MV-4-11 (cell line): ENCODE measurements at regions not wholly inside any gene's neighbourhood (a gene's known extent, or its start where the extent isn't known, plus 50 kb on each side); places are given as distances from the start of the nearest gene placed in this dataset.
"Not testable (repeated sequence)": the region's sequence is repeated elsewhere in the genome, so short reads cannot be mapped to it uniquely, and the experiment has no call there.

Experiments used
- DNase-seq: peaks from one replicate; lab custom pipeline; 2025; lab: John Stamatoyannopoulos, UW

DNA sequence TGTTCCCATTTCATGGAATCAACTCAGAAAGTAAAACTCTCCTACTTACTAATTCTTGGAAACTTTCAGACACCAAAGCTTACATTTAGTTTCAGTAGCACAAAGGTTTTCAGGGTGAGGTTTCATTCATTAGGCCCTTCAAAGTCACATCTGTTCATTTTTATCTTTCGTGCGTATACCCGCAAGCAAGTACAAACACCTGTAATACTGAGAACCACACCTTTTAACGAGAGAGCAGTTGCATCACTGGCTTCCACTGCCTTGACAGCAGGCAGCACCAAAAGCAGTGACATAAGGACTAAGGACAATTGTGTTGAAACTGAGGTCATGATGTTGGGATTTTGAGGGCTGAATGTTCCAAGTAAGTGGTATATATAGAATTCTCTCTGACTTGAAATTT is 60.5 kb downstream of the GOLGA6L22 start:
- DNase-seq = not testable (repeated sequence)

DNA sequence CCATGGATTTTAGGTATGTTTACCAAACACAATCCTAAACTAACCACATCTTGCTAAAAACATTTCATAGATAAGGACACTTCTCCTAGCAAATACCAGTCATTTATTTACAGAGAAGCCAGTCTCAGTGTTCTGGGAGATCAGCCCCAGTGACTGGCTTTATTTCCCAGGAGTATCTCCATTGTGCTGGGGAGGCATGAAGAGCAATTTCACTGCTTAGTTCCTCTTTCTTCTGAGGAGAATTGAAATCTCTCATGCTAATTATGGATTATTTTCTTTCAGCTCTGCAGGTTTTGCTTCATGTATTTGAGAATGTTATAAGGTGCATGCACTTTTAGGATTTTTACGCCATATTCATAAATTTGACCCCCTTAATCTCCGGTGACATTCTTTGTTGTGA is 67.8 kb downstream of the GOLGA6L22 start:
- not testable (repeated sequence) for DNase-seq

DNA sequence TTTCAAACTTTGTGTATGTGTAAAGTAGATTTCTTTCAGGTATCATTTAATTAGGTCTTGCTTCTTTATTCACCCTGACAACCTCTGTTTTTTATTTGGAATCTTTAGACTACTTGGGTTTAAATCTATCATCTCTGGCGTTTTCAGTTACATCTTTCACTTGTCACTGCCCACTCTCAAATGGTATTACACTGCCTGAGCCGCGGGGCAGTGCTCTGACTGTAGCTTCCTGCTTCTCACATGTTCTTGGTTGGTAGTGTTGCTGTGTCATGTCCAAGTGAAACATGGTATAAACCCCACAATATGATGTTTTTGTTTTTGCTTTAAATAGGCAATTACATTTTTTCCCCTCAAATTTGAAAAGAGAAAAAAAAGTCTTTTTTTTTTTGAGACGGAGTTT is 68.3 kb downstream of the GOLGA6L22 start:
- not testable (repeated sequence) for DNase-seq

DNA sequence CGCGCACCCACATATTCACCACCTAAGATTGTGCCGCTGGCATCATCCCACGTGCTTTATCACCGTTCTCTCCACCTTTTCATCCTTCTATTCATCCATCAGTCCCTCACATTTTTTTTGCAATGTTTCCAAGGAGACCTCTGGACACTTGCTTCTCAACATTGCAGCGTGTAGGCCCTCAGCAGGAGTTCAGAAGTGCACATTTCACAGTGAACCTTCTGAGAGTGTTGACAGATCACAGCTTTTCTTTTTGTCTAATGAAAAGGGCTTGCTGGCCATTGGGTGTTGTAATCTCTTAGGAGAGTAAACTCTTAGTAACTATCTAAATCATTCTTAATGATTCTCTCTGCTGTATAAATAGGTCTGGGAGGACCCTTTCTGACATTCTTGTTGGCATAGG is 70.5 kb downstream of the GOLGA6L22 start:
- DNase-seq = not testable (repeated sequence)

DNA sequence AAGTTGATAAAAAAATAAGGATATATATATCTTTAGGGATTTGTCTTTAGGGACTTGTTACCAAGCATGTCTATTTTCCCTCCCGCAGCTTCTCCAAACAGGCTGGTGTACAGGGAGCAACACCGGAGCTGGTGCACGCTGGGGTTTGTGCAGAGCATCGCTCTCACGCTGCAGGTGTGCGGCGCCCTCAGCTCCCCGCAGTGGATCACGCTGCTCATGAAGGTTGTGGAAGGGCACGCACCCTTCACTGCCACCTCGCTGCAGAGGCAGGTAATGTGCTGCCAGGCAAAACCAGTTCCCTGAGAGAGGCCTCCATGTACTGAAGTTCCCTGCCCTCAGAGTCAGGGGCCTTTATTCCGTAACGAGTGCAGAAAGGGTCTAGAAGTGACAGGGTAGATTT is 101.0 kb downstream of the GOLGA6L22 start:
- DNase-seq = not testable (repeated sequence)

DNA sequence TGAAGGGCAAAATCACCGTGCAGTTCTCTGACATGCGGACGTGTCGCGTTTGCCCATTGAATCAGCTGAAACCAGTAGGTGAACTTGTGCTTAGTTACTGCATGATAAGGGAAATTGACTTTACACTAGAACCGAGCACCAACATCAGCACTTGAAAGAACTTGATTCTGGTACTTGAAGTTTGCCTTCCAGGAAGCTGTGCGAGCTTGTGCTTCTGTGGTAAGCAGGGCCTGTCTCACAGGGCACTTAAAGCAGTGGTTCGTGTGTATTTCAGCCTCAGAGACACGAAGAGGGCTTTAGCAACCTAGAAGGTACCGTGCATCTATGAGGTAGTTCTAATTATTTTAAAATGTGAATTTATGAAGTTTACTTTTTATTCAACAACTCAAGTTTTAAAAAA is 103.0 kb downstream of the GOLGA6L22 start:
- DNase-seq = not testable (repeated sequence)

DNA sequence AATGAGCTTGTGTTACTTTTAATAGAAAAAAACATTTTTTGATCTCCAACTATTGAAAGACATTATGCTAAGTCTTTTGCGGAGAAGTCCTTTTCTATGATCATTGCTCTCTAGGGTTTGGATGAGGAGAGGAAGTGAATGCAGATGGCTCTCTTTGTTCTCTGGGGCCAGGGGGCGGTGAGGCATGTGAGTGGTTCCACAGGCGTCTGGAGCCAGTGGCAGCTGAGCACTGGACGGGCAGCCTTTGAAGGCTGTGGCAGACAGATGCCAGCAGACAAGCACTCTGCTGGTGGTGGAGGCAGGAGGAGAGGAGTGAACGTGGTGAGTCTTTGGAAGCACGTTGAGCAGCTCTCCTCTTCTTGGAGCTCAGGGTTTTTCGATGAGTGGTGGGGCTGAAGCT is 107.8 kb downstream of the GOLGA6L22 start:
- DNase-seq = not testable (repeated sequence)

DNA sequence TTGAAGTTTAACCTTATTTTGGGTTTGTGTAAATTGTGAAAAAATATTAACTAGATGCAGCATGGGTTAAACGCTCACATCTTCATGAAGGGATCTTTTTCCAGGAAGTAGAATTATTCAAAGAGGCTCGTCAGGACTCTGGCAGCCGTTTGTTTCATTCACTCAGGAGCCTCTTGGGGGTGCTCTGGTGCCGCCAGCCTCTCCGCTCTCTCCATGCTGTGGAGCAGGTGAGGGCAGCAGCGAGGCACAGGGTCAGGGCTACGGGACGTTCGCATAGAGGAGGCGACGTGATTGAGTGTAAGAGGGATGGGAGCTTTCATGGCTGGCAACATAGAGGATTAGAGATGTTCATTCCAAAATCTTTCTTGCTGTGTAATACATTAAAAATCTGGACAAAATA is 110.8 kb downstream of the GOLGA6L22 start:
- DNase-seq = not testable (repeated sequence)

DNA sequence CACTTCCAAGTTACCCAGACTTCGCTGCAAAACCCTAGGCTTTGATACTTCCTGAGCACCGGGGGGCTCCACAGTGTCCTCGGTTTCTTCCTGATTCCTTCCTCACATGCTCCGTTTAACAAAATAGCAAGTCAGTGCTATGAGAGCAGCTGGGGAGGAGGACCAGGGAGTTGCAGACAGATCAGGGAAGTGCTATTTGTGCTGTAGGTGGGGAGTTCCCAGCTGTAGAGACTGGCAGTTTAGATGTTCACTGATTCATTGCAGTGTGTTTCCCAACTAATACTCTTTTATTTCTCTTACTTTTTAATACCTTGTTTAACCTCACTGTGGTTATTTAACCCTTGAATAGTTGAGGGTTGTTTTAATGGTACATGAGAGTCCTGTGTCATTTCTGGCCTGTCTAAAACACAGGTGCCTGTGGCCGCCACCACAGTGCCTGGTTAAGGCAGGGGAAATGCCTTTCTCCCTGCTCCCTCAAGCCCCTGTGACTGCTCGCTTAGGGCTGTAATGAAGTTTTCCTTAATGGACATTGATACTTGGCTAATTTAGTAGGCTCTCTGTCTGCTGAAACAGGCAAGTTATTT is 113.5 kb downstream of the GOLGA6L22 start:
- not testable (repeated sequence) for DNase-seq

DNA sequence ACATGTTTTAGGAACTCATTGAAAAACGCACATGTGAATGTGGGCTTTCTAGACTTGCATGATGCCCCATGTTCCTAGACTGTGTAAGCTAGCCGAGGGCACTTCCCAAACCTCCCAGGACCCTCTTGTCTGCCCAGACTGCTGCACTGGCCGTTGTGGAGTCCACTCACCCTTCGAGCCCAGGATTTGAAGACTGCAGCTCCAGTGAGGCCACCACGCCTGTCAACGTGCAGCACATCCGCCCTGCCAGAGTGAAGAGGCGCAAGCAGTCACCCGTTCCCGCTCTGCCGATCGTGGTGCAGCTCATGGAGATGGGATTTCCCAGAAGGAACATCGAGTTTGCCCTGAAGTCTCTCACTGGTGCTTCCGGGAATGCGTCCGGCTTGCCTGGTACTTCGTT is 114.1 kb downstream of the GOLGA6L22 start:
- not testable (repeated sequence) for DNase-seq

DNA sequence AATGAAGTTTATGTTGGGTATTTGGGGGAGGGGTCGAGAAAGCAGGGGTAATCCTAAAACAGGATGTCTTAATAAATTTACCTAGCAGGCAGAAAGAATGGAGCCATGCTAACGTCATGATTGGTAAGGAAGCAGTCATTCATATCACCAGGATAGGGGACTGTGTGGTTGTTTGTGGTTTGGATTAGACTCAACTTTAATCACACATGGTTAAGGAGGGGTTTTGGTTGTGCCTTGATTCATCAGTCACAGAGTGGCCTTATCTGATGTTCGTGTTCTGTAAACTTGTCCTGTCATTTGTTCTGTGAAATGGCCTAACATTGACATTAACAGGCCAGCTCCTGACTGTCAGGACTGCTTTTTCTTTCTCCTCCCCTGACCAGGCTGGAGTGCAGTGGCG is 119.1 kb downstream of the GOLGA6L22 start:
- DNase-seq = not testable (repeated sequence)

DNA sequence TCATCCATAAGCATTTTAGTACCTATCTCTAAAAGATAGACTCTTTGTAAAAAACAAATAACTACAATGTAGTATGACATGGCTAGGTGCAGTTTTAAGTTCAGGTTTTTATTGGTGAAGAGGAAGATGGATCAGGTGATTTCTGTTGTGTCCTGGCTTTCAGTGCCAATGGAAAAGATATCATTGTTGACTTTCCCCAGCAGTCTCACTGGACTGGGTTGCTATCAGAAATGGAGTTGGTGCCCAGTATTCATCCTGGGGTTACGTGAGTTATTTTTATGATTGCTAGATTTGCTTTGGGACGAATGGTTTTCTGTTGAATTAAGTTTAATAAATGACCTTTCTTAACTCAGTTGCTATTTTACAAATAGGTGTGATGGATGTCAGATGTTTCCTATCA is 120.5 kb downstream of the GOLGA6L22 start:
- not testable (repeated sequence) for DNase-seq

DNA sequence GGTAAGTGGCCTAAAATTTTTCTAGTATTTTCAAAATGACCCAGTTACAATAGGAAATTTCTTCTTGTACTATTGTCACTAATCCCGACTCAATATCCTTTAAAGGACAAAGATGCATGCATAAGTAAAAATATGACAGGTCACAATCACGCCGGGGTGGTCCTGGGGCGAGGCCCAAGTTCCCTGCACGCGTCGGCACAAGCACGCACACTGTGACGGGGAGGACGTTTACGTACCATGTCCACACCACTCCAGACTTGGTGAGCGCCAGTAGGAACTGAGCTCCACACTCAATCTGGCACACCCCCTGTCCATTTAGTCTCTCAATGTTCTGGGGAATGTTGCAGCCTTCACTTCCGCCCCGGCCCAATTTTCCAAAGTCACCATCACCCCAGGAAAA is 128.7 kb downstream of the GOLGA6L22 start:
- not testable (repeated sequence) for DNase-seq

DNA sequence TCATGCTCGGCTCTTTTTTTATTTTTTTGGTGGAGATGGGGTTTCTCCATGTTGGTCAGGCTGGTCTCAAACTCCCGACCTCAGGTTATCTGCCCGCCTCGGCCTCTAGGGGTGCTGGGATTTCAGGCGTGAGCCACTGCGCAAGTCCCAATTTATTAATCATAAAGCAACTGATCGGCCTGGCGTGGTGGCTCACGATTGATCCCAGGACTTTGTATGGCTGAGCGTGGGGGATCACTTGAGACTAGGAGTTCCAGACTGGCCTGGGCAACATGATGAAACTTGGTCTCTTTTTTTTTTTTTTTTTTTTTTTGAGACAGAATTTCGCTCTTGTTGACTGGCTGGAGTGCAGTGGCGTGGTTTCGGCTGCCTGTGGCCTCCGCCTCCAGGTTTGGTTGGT is 139.8 kb downstream of the GOLGA6L22 start:
- DNase-seq = not testable (repeated sequence)

DNA sequence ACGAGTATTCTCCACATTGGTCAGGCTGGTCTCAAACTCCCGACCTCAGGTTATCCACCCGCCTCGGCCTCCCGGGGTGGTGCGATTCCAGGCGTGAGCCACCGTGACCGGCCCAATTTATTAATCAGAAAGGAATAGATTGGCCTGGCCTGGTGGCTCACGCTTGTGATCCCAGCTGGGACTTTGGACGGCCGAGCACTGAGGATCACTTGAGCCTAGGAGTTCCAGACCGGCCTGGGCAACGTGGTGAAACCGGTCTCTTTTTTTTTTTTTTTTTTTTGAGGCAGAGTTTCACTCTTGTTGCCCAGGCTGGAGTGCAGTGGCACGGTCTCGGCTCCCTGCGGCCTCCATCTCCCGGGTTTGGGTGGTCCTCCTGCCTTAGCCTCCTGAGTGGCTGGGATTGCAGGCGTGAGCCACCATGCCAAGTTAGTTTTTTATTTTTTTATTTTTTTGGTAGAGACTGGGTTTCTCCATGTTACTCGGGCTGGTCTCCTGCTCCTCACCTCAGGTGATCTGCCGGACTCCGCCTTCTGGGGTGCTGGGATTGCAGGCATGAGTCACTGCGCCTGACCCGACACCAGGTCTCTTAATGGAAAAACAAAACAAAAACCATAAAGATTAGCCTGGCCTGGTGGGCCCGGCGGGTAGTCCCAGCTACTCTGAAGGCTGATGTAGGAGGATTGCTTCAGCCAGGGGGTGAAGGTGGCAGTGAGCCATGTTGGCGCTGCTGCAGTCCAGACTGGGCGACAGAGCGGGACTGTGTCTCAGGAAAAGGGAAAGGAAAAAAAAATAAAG is 141.0 kb downstream of the GOLGA6L22 start:
- DNase-seq = not testable (repeated sequence)

DNA sequence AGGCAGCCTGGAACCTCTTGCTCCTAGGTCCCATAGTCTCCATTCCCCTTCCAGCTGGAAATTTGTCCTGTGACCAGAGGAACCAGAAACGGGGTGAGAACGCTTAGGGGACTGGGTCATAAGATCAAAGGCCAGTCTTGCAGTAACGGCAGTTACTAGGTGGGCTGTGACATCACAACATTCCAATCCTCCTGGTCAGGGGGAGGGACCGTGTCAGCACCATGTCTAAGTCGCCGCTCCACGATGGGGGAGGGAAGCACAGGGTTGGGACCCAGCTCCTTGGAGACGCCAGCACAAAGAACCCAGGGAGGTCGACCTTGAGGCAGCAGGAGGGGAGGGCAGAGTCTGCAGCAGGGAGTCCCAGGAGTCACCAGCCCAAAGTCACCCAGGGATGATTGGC is 158.3 kb downstream of the GOLGA6L22 start:
- not testable (repeated sequence) for DNase-seq

DNA sequence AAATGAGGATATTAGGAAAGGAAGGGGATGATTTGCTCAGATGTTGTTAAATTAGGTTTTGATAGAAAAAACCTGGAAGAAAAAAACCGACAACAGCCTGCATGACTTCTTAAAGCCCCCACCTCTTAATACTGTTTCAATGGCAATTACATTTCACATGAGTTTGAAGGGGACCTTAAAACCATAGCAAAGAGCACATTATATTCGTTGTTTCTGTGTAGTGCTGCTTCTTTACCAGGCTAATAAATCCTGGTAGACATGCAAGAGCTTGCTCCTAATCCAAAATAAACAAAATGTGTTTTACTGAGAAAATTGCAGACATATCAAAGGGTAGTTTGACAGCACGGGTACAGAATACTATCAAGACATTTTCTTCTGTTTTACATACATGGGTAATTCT is 154.7 kb upstream of the NIPA1 start:
- DNase-seq = not testable (repeated sequence)

DNA sequence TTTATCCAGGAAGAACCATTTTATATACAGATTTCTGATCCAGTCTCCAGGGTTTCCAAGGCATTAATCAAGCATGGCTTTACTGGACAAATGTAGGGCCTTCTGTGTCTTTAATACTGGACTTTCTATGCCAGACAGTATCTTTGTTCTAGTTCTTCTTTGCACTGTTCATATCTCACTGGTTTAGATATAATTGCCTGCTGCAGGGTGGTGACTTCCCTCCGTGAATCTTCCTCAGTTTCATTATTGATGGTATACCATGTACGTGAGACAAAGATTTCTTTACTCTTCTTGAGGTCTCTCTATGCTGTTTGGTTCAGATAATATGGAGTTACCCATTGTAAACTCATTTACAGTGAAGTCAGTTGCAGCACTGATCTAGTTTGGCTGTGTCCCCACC is 146.5 kb upstream of the NIPA1 start:
- peak; percentile 1 for DNase-seq

DNA sequence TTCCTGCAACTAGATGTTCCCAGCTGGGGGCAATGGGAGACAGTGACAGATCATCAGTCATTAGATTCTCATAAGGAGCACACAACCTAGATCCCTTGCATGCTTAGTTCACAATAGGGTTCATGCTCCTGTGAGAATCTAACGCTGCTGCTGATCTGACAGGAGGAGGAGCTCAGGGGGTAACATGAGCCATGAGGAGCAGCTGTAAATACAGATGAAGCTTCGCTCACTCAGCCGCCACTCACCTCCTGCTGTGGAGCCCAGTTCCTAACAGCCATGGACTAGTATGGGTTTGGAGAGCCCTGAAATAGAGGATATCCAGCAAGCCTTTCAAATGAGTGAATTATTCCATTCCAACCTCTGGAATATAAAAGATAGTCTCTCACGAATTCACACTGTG is 137.0 kb upstream of the NIPA1 start:
- not testable (repeated sequence) for DNase-seq

DNA sequence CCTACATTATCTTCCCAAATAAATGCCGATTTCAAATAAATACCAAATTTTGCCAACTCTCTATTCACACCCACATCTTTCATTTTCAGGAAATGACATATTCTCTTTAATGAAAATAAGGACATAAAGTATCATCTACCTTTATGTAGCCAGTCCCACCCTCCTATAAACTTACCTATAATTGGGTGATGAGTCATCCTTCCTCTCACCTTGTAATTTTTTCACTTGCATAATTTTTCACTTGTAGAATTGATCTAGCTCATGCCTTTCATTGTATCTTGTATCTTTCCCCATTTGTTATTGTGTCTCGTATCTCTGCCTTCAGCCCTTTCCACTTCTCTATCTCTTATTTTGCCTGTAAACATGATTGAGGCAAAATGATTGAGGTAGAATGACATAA is 135.3 kb upstream of the NIPA1 start:
- DNase-seq = not testable (repeated sequence)

DNA sequence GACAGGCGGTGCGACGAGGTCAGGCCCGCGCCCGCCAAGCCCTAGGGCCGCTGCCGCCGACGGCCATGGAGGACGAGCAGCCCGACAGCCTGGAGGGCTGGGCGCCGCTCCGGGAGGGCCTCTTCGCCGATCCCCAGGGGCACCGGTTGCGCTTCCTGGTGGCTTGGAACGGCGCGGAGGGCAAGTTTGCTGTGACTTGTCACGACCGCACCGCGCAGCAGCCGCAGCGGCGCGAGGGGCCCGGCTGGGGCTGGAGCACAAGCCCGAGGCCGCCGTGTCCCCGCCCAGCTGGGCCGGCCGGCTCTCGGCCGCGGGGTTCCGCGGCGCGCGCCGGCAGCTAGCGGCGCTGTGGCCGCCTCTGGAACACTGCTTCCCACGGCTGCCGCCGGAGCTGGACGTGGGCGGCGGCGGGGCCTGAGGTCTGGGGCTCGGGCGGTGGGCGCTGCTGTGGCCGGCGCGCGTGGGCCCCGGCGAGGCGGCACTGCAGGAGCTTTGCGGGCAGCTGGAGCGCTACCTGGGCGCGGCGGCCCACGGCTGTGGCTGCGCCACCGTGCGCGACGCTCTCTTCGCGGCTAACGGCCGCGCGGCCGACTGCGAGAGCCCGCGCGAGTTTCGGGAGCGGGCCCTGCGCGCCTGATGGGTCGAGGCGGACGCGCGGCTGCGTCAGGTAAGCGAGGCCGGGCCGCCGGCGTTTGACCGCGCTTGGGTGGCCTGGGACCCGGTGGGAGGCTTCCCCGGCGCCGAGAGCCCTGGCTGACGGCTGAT is 122.0 kb upstream of the NIPA1 start:
- DNase-seq = peak; percentile 1

DNA sequence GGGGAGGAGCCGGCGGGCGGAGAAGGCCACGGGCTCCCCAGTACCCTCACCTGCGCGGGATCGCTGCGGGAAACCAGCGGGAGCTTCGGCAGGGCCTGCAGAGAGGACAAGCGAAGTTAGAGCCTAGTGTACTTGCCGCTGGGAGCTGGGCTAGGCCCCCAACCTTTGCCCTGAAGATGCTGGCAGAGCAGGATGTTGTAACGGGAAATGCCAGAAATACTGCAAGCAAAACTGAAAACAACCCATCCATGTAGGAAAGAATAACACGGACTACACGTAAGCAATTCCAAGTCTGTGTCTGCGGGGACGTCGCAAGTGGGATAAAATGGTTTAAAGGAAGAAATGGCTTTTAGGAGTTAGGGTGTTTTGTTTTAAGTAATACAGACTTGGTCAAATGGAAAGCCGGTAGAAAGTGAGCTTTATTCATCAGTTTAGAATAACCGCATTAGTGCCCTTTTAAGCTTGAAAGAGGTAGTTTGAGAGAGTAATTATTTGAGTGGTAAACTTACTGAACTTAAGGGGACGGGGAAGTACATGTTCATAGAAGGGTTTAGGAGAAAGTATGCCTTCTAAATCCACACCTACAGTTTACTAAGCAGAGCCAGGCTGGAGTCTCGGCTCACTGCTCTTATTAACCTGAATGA is 121.3 kb upstream of the NIPA1 start:
- not testable (repeated sequence) for DNase-seq
